Skin of body (tissue), 1 donor: ENCODE measurements at regions not wholly inside any gene's neighbourhood (a gene's known extent, or its start where the extent isn't known, plus 50 kb on each side); places are given as distances from the start of the nearest gene placed in this dataset.

ENCODE experiments used
- DNase-seq: peaks from one replicate; lab custom pipeline; 2025; lab: John Stamatoyannopoulos, UW

DNA sequence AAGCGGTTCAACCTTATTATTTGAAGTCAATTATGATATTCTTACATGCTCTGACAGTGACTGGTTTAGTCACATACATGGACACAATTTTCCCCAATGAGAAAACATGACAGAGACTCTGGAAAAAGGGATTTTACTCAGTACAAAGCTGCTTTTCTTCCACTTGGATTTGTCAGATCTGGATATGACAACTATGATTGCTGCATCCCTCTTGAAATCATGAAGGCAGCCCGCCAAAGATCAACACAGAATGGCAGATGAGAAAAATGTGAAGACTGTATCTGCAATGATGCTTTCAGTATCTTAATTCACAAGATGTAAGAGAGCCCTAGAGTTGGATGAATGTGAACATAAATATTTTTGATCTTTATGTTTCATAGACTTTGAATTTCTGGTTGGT, 439.6 kb downstream of the CDH8 start:
- DNase-seq: no peak

DNA sequence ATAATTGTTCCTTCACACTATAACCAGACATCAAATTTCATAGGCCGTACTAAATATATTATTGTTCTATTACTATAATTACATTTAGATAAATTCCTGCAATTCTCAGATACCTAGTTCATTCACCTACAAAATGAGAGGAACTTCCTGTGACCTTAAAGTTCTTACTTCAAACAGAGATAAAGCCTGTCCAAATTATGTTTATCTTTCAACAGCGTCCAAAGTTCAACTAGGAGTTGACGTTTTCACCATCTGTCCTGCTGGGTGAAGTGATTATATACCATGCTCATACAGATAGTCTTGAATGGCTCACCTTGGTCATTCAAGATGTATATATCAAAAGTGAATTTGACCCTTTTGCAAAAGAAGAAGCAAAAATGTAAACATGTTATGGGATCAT, 440.6 kb downstream of the CDH8 start:
- DNase-seq: no peak

DNA sequence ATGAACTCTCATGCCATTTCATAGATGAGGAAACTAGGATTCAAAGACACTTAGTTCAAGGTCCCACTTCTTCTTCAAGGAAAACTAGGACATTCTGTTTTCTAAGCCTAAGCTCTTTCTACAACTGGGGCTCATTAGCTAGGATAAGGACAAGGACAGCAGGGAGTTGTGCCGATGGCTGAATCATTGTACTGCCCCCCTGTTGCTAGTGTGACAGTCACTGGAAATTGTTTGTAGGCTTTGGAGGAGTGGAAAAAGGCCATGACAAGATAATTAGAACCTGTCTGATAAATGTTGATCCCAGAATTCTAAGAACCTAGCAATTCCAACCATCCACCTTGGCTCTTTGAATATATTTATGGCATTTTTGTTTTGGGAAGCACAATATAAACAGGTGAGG, 445.7 kb downstream of the CDH8 start:
- no peak for DNase-seq

DNA sequence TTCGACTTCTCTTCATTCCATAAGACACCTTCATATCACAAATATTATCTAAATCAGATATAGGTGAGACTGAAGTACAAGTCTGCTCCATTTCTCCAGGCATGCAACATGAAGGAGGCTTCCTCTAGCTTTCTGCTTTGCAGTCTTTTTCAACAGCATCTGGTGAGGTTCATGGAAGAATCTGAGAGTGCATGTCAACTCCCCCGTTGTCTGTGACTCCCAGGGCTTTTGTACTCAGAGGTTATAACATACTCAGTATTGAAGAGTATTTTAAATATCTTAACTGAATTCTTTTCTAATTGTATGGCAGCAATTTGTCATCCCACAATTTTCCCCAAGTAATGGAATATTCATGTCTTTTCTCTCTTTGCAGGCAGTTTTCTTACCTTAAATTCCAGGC, 448.7 kb downstream of the CDH8 start:
- DNase-seq: no peak

DNA sequence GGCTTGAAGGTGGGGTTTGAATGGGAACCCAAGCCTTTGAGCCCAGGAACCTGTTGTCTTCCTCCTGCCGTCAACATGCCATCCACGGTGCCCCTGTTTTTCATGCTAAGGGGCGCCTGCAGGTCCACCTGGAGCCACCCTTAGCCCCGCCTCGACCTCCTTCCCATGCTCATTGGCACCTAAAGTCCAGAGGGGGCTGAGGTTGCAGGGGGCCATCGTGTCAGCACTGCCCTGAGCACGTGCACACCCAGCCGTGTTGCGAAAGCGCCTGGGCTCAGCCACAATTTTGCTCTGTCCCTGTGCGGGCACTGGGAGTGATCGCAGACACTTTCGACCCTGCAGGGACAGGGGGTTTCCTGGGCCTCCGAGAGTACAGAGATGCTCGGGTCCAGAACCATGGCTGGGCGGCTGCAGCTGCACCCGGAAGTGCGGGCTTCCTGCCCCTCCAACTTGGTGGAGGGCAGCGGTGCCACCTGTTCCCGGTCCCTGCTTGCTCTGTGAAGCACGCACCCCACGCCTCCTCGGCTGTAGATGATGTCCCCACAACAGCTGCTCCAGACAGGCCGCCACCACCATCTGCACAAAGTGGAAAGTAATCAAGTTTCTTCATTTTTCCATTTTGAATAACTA, 454.7 kb downstream of the CDH8 start:
- no peak for DNase-seq

DNA sequence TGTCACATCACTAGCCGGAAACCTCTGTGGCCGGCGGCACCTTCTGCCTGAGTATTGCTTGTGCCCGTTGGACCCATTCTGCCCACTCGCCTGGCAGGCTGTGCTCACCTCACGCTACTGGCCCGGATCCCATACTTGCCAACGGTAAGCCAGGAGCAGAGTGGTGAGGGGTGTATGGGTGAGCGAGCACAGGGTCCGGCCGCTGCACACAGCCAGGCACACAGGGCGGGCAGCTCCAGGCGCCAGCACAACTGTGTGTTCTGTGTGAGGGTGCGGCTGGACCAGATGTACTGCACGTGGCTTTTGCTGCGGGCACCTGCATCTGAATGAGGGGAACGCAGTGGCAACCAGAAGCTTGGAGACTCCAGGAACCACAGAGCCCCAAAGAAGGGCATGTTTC, 455.7 kb downstream of the CDH8 start:
- no peak for DNase-seq

DNA sequence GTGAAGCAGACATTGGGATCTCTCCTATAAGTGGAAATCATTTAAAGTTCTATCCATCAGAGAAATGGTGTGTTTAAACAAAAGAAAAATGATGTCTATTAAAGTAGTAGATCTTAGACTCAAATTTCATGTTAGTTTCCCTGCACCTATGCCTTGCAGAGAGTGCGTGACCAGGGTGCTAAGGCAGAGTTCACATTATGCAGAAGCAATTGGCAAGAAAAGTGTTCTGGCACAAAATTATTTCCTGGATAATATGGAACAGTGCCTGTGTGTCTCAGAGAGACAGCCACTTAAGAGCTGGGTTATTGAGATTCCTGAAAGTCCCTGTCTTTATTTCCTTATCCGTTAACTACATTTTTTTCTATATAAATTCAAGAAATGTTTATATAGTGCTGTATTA, 457.0 kb downstream of the CDH8 start:
- no peak for DNase-seq

DNA sequence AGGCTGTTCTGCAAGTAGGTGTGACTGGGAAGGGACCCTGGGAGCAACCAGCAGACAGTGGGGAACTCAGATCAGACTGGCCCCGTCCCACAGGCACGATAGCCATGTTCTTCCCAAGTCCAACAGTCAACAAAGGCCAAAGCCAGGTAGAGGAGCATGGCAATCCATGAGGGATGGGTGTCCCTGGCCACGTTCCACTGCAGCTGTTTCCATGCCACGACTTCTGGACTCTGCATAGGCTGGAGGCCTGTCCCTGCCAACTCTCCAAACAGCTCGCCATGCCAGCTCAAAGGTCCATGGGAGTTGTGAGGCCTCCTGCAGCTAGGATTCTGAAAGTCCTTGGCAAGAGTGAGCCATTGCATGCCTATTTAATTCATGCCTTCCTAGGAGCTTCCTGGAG, 459.8 kb downstream of the CDH8 start:
- no peak for DNase-seq

DNA sequence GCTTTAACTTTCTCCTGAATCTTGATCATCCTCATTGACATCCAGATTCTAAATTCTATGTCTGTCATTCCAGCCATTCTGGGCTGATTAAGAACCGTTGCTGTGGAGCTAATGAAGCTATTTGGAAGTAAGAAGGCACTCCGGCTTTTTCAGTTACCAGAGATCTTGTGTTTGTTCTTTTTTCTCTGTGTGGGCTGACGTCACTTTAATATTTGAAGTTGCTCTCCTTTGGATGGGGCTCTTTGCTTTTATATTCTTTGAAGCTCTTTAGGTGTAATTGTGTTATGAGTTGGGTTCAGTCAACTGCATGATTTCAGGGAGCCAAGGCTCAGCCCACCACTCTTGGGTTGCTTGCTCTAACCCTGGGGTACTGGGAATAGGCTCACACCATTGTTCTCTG, 460.6 kb downstream of the CDH8 start:
- no peak for DNase-seq

DNA sequence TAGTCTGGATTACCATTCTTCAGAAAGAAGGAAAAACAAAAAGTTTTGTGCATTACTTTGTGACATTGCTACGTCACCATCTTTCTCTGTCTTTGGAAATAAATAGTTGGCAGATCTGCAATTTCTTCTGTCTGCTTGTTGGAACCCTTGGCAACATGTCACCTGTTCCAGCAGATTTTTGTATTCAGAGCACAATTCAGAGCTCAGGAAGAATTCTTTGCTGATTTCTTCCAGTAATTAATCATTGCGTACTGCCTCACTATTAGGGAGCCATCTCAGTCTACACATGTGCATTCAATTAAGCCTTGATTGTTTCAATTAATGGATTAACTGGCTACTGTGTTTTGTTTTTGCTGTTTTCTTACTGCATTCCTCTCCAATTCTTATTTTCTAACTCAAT, 467.2 kb downstream of the CDH8 start:
- DNase-seq: peak; percentile 21

DNA sequence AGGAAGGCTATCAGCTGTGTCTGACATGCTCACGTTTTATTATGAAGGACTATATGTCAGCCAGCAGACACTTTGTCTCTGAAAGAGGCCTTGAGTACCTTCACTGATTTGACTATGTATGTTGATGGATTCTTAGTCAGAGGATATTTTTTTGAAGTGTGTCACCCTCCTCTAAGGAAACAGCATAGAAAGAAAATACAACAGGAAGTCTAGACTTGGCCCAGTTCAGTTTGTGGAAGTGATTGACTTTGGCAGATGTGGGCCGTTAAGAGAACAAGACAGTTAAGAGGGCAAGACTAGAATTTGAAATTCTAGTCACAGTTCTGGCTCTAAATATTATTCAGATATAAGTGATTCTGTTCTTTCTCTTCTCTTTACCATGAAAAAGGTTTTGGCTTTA, 471.5 kb downstream of the CDH8 start:
- no peak for DNase-seq

DNA sequence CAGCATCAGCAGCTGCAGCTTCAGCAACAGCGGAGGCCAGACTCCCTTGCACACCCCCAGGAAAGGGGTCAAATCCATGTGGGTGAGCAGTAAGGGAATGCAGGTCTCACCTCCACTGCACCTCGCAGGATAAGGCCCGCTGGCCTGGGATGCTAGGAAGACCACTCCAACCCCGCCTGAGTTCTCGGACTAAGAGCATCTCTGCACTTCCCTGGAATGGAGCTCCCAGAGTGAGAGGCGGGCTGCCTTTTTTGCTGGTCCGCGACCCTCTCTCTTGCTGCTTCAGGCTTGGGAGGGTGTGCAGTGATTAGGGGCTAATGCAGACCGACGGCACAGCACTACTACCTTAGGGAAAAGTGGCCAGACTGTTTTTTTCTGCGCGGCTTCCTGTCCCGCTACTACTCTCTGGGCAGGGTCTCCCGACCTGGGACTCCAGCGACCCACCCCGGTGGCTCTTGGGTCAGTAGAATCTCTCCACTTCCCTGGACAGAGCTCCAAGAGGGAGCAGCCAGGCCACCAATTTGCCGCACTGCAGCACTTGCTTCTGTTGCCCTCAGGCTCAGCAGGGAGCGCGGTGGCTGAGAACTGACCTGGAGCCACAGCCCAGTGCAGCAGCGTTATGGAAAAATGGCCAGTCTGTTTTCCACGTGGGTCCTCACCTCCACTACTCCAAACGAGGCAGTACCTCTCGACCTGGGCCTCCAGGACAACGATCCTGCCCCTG, 480.4 kb downstream of the CDH8 start:
- no peak for DNase-seq

DNA sequence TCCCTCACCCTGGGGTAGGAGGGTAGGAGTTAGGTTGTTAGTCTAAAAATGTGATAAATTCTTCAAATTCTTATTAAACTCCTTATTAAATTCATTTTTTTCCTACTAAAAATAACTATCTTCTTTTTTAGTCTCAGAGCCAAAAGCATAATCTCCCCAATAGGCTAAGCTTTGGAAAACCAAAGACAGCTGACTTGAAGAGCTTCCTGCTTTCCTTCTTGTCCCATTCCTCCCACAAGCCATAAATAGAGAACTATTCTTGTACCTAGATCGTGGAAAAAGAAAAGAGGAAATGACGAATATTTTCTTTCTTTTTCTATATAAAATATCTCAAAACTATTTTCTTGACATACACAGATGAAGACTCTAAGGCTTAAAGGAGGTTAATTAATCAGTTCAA, 486.9 kb downstream of the CDH8 start:
- no peak for DNase-seq

DNA sequence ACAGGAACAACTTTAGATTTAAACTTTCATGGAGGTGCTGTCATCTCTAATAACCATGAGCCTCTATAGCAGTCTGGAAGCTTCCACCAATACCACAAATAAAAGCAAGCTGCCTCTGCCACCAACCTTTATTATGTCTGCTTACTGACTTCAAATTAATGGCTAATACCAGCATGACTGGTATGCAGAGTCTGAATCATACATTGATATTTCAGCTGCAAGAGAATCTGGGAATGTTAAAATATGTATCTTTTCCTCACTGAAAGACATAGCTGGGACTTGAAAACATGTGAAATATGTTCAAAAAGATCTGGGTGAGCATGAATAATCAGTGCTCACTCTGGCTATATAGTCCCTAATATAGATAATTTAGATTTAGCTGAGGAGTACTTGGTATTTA, 488.6 kb downstream of the CDH8 start:
- DNase-seq: no peak

DNA sequence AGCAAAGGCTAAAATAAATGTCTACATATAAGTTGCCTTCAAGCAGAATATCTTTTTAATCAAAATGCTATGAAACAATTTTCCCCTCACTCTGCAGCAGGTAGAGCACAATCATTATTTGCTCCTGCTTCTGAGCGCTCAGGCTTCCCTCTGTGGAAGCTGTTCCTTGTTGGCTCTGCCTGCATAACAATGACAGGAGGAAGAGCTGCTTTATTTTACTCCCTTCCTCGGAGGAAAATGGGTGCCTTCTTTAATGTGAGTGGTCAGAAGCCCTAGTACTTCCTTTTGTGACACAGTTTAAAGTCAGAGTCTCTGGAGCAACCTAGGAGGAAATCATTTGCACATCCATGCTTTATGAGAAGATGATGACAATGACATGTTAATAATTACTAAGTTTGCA, 492.1 kb downstream of the CDH8 start:
- DNase-seq: no peak

DNA sequence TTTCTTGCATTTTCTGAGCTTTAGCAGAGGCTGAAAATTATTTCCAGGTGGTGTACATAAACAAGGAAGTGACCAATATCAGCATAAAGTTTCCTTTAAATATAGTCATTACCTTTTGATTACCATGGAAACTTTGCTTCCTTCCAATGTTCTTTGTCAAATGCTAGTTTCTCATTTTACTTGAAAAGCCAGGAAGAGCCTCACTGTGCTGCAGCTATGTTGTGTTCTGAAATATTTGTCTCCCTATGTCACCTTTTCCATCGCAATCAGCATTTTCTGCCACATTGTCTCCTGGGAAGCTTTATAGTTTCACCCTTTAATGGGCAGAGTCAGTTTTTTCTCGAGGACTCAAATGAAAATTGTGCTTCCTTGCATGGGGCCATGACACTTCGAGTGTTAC, 496.0 kb downstream of the CDH8 start:
- DNase-seq: peak; percentile 26

DNA sequence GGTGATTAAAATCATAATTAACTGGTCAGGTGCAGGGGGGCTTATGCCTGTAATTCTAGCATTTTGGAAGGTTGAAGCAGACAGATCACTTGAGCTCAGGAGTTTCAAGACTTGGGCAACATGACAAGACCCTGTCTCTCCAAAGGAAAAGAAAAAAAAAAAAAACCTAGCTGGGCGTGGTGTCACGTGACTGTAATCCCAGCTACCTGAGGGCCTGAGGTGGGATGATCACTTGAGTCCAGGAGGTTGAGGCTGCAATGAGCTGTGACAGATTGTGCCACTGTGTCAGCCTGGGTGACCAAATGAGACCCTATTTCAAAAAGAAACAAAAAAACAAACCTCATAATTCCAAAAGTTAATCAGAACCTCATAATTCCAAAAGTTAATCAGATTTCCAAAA, 505.5 kb downstream of the CDH8 start:
- no peak for DNase-seq

DNA sequence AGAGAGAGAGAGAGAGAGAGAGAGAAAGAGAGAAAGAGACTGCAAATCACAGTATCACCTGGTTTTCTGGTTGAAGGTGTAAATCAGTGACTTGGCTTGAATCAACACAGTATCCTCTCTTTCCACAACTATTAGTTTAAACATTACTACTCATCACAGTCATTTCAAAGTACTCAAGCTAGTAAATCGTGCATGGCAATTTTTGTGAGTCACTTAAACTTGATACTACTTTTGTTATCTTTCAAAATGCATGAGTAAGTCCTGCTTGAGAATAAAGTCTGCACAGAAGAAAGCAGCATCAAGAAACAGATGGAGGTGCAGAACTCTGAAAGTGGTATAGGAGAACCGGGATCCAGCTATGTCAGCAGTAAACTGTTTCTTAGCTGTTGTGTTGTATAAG, 535.4 kb downstream of the CDH8 start:
- no peak for DNase-seq

DNA sequence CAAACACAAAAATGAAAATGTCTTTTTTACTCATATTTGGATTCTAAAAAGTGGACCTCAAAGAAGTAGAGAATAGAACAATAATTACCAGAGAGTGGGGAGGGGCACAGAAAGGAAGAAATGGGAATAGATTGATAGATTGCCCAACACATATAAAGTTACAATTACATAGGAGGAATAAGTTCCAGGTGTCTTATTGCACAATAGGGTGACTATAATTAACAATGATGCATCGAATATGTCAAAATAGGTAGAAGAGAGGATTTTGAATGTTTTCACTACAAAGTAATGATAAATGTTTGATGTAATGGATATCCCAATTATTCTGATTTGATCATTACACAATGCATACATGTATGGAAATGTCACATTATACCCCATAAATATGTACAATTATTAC, 556.0 kb downstream of the CDH8 start:
- DNase-seq: no peak

DNA sequence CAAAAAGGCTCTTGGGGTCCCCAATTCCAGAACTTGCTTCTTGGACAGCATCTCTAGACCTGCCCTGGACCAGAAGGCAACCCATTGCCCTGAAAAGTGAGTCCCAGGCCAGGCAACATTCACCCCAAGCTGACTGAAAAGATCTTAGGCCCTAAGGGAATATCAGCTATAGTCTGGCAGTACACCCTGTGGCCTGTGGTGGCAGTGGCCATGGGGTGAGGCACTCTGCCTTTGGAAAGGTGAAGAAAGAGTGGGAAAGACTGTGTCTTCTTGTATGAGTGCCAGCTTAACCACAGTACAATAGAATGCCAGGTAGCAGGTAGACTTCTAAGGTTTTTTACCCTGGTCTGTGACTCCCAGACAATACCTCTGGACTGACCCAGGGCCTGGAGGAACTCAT, 564.5 kb downstream of the CDH8 start:
- DNase-seq: no peak

DNA sequence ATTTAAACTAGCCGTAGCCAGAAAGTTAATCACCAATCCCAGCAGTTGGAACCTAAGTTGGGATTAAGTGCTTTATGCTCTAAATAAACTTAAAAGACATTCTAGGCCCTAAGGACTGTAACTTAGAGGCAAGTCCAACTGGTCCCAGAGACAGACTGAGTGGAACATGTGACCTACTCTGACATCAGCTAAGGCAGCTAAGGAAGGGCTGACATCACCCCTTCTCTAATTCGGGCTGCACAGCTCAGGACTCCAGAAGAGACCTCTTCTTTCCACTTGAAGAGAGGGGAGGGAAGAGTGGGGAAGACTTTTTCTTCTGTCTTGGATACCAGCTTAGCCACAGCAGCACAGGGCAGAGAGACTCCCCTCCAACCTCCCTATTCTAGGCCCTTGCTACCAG, 565.2 kb downstream of the CDH8 start:
- DNase-seq: no peak

DNA sequence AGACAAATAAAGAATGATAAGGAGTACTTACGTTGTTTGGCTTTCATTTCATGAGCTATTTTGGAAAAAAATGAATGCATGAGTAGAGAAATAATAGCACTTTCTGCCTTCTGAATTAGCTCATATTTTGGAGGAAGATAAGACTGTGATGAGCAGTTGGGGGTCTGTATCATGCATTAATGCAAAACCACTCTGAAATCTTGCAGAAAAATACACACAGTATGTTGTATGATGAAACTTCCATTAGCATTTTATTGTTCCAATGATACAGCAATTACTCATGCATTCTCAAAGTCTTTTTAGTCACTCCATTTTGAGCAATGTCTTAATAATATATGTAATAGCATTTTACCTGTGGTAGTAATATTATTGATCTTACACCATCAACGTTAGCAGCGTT, 571.0 kb downstream of the CDH8 start:
- DNase-seq: no peak

DNA sequence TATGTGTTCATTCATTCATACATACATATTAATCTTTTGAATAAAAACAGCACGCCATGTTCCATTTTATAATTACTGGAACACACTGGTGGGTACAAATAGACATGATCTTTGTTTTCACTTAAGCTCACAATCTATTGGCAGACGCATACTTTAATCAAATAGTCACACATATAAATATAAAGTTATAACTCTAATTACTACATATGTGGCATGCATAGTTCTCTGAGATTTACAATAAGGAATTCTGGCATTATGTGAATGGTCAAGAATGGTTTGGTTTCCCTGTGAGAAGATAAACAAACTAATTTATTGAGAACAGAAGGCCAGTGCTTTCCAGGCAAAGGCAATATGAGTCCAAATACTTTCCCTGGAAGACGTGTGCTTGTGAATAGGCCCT, 576.2 kb downstream of the CDH8 start:
- no peak for DNase-seq

DNA sequence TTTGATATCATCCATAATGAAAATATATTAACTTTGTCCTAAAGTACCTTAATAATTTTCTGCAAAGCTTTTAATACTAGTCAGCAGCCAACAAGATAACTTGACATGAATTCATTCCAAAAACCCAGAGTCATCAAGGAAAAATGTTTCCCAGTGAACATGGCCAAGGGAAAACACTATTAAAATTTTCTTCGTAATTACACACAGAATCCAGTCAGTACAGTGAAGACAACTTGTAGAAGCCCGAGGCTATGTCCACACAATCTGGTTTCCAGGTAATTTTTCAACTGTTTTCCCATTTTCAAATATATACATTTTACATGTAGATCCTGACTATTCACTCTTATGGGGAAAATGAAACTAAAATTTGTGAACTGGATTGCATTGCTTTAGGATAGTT, 600.9 kb downstream of the CDH8 start:
- no peak for DNase-seq
